ENCODE measurements at regions not wholly inside any gene's neighbourhood (a gene's known extent, or its start where the extent isn't known, plus 50 kb on each side); places are given as distances from the start of the nearest gene placed in this dataset.

DNA sequence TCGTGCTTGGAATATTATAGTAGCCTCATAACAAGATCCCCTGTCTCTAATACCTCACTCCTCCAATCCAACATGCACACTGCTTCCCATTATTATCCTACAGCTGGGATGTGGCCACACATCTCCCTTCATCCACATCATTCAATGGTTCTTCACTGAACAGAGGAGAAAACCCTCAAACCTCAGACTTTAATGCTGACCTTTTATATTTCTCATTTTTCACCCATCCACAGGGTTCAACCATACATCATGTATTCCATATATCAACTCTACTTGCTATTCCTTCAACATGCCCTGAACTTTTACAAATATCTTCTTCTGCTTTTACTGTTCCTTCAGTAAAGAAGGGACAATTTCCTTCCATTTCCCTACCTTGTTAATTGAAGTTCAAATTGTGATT lies 396.8 kb downstream of the TLE4 start (continued):
- TF ChIP-seq, protein P1, sequence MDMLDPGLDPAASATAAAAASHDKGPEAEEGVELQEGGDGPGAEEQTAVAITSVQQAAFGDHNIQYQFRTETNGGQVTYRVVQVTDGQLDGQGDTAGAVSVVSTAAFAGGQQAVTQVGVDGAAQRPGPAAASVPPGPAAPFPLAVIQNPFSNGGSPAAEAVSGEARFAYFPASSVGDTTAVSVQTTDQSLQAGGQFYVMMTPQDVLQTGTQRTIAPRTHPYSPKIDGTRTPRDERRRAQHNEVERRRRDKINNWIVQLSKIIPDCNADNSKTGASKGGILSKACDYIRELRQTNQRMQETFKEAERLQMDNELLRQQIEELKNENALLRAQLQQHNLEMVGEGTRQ (IDR thresholded peaks at IDR 0.05; ENCODE audit: borderline replicate concordance, low read depth, low read length), result no peak
- no peak for TF ChIP-seq BACH1 (IDR thresholded peaks at IDR 0.05; ENCODE audit: borderline replicate concordance)
- no peak for TF ChIP-seq SMARCA5 (IDR thresholded peaks at IDR 0.05)
- TF ChIP-seq, protein P2, sequence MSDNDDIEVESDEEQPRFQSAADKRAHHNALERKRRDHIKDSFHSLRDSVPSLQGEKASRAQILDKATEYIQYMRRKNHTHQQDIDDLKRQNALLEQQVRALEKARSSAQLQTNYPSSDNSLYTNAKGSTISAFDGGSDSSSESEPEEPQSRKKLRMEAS (IDR thresholded peaks at IDR 0.05; ENCODE audit: low read depth, low read length), result no peak
- TF ChIP-seq MTA3 (IDR thresholded peaks at IDR 0.05; ENCODE audit: borderline replicate concordance, low read length), result no peak
- TF ChIP-seq CBFB (IDR thresholded peaks at IDR 0.05; ENCODE audit: low read depth), result no peak
- no peak for TF ChIP-seq SIX5 (IDR thresholded peaks at IDR 0.05; ENCODE audit: low read depth, low read length, severe bottlenecking)
- TF ChIP-seq EGR1 (IDR thresholded peaks at IDR 0.05; ENCODE audit: borderline replicate concordance in 1 of 2, low read depth in 2 of 2, low read length in 2 of 2), result no peak
- no peak for TF ChIP-seq KAT2A (conservative IDR thresholded peaks at IDR 0.05; ENCODE audit: control insufficient read depth, low read depth, low read length)

- Histone ChIP-seq H3K27ac (ENCODE audit: control insufficient read depth, insufficient read depth) (no peak overlapping the region), H3K9ac (ENCODE audit: control insufficient read depth, insufficient read depth, low read length) (no peak overlapping the region), H3K27me3 (replicated peaks in 1 of 2; ENCODE audit: control insufficient read depth in 2 of 2, insufficient read depth in 2 of 2, low read length in 1 of 2) (no peaks in the 10 kb centered on the region; a peak in 1 of 4 replicates), H3K36me3 (ENCODE audit: control insufficient read depth in 2 of 2, insufficient read depth in 2 of 2, low read length in 1 of 2) (no peaks in the 10 kb centered on the region), H3K9me3 (replicated peaks; ENCODE audit: control insufficient read depth, insufficient read depth, low read length) (no peaks in the 10 kb centered on the region), H2AFZ (ENCODE audit: control insufficient read depth, low read depth, low read length) (no peak overlapping the region), H4K20me1 (ENCODE audit: control insufficient read depth, insufficient read depth) (no peaks in the 10 kb centered on the region), H3K4me1 (ENCODE audit: control insufficient read depth, insufficient read depth, low read length) (no peaks in the 10 kb centered on the region), H3K79me2 (ENCODE audit: control insufficient read depth, insufficient read depth, low read length) (no peaks in the 10 kb centered on the region), H3K4me2 (ENCODE audit: control insufficient read depth, insufficient read depth) (no peak overlapping the region), H3K4me3 (no peak overlapping the region)
- 4% methylated on average over 3 of the region's 3 CpGs for WGBS (ENCODE audit: insufficient coverage, insufficient replicate concordance, low lambda C conversion rate, missing lambda C conversion rate)
- ATAC-seq (no peak), DNase-seq (ENCODE audit: low read depth, low spot score) (no peak), FAIRE-seq (no peak)
- intact Hi-C loops (cut with micrococcal nuclease; ENCODE audit: unreplicated experiment) (no loop called here), in situ Hi-C loops (cut with MboI) (no loop called here)
- BruUV-seq (replicated peaks), result no TSS peak
- ChIA-PET POLR2A (no interaction called here), SMC1A (ENCODE audit: uncharacterized antibody, unreplicated experiment) (no interaction called here), CTCF (no interaction called here), RAD21 (ENCODE audit: unreplicated experiment) (no interaction called here)
- TF ChIP-seq CBX3 (IDR thresholded peaks at IDR 0.05; ENCODE audit: borderline replicate concordance, low read depth) (no peak), EZH2 (IDR thresholded peaks at IDR 0.05; ENCODE audit: borderline replicate concordance, control insufficient read depth, low read depth, low read length) (no peak), LARP7 (IDR thresholded peaks at IDR 0.05) (no peak), BACH1 (IDR thresholded peaks at IDR 0.05; ENCODE audit: borderline replicate concordance) (no peak), NR2F1 (conservative IDR thresholded peaks at IDR 0.05) (no peak), TBL1XR1 (IDR thresholded peaks at IDR 0.05; ENCODE audit: low read depth, low read length) (no peak), JUNB (IDR thresholded peaks at IDR 0.05) (no peak), ETV6 (conservative IDR thresholded peaks at IDR 0.05 in 1 of 2, IDR thresholded peaks at IDR 0.05 in 1 of 2; ENCODE audit: borderline replicate concordance in 1 of 2, low read depth in 1 of 2) (no peak), CUX1 (IDR thresholded peaks at IDR 0.05; ENCODE audit: insufficient replicate concordance, low read depth, low read length) (no peak)
Measured at GRCh38 chr9:79962836-79963235, 391.1 kb downstream of the TLE4 start.

All from GM12878 (cell line).